Neural progenitor cell (in vitro differentiated cells): ENCODE measurements at regions not wholly inside any gene's neighbourhood (a gene's known extent, or its start where the extent isn't known, plus 50 kb on each side); places are given as distances from the start of the nearest gene placed in this dataset.
A peak's percentile ranks its signal among the peaks of the same experiment; 100 is the strongest.

Experiments
- DNase-seq: peaks from one replicate; pipeline ENCODE4 v3.0.0-alpha.2; 2016; ENCODE audit warnings: low spot score
- H2AFZ ChIP-seq: fragments of 200-600 bp; sonication (generic); replicated peaks from 2 replicates; pipeline ENCODE4 v1.6.1; 2016; ENCODE audit warnings: antibody characterized with exemption
- H3F3A ChIP-seq: fragments of 200-600 bp; sonication (generic); 2 replicates; pipeline ENCODE4 v1.6.1; 2016; ENCODE audit warnings: antibody characterized with exemption, low read depth
- H3K27ac ChIP-seq: fragments of 200-600 bp; sonication (generic); 2 replicates; pipeline ENCODE4 v1.5.1; 2016; ENCODE audit warnings: mild to moderate bottlenecking
- H3K27me3 ChIP-seq: fragments of 200-600 bp; sonication (generic); 2 replicates; pipeline ENCODE4 v1.6.1; 2016; ENCODE audit warnings: mild to moderate bottlenecking, moderate library complexity
- H3K36me3 ChIP-seq: fragments of 200-600 bp; sonication (generic); 2 replicates; pipeline ENCODE4 v1.5.1; 2016
- H3K4me1 ChIP-seq: fragments of 200-600 bp; sonication (generic); 2 replicates; pipeline ENCODE4 v1.6.1; 2016; ENCODE audit warnings: mixed run types
- H3K4me2 ChIP-seq: fragments of 200-600 bp; sonication (generic); 2 replicates; pipeline ENCODE4 v1.6.1; 2016
- H3K4me3 ChIP-seq: fragments of 200-600 bp; sonication (generic); 2 replicates; pipeline ENCODE4 v1.5.1; 2016
- H3K79me2 ChIP-seq: fragments of 200-600 bp; sonication (generic); 2 replicates; pipeline ENCODE4 v1.6.1; 2016; ENCODE audit warnings: low read depth
- H3K9ac ChIP-seq: fragments of 200-600 bp; sonication (generic); 2 replicates; pipeline ENCODE4 v1.6.1; 2016
- H3K9me3 ChIP-seq: fragments of 200-600 bp; sonication (generic); 2 replicates; pipeline ENCODE4 v1.5.1; 2016; ENCODE audit warnings: low read depth
- H4K20me1 ChIP-seq: fragments of 200-600 bp; sonication (generic); 2 replicates; pipeline ENCODE4 v1.6.1; 2016; ENCODE audit warnings: low read depth
- H3K27ac Mint-ChIP-seq: 3 replicates; pipeline ENCODE4 v1.8.0; 2021; ENCODE audit warnings: mixed read lengths
- H3K27me3 Mint-ChIP-seq: 2 replicates; pipeline ENCODE4 v1.8.0; 2022; ENCODE audit warnings: low read depth, mild to moderate bottlenecking, inconsistent platforms, moderate library complexity, mixed read lengths; ENCODE audit not compliant: insufficient read depth
- H3K36me3 Mint-ChIP-seq: 3 replicates; pipeline ENCODE4 v1.8.0; 2021; ENCODE audit warnings: mixed read lengths
- H3K4me1 Mint-ChIP-seq: 3 replicates; pipeline ENCODE4 v1.8.0; 2021; ENCODE audit warnings: mixed read lengths
- H3K4me3 Mint-ChIP-seq: 3 replicates; pipeline ENCODE4 v1.8.0; 2021; ENCODE audit warnings: mild to moderate bottlenecking, moderate library complexity, mixed read lengths
- H3K9me3 Mint-ChIP-seq: 3 replicates; pipeline ENCODE4 v1.8.0; 2020; ENCODE audit warnings: mixed read lengths
- CTCF ChIP-seq: fragments of 200-600 bp; sonication (generic); IDR thresholded peaks from 2 replicates; pipeline ENCODE4 v1.5.1; 2017; ENCODE audit warnings: antibody characterized with exemption, mild to moderate bottlenecking
- EZH2 ChIP-seq: fragments of 200-600 bp; sonication (generic); IDR thresholded peaks from 2 replicates; pipeline ENCODE4 v1.6.1; 2017; ENCODE audit warnings: antibody characterized with exemption, mild to moderate bottlenecking, moderate library complexity
- EZH2phosphoT487 ChIP-seq: fragments of 200-600 bp; sonication (generic); IDR thresholded peaks from 2 replicates; pipeline ENCODE4 v1.6.1; 2017; ENCODE audit warnings: antibody characterized with exemption

GRCh38 chr7:157488281-157488680 lies 151.5 kb downstream of the DNAJB6 start:
- Histone ChIP-seq H3K27me3 (peaks cover 14% of the 10 kb centered on the region), H3K9me3 (no peaks in the 10 kb centered on the region), H3K4me3 (no peak overlapping the region), H4K20me1 (no peaks in the 10 kb centered on the region), H3K79me2 (no peaks in the 10 kb centered on the region), H2AFZ (peak overlapping the region; percentile 42), H3K9ac (no peak overlapping the region), H3K4me2 (no peak overlapping the region), H3K36me3 (no peaks in the 10 kb centered on the region), H3F3A (no peaks in the 10 kb centered on the region), H3K27ac (no peak overlapping the region), H3K4me1 (no peaks in the 10 kb centered on the region)
- H3K4me3 Mint-ChIP-seq, result no peak overlapping the region
- peaks cover 12% of the 10 kb centered on the region for H3K27me3 Mint-ChIP-seq
- H3K36me3 Mint-ChIP-seq, result peaks cover 4% of the 10 kb centered on the region
- TF ChIP-seq EZH2 (no peak), EZH2phosphoT487 (no peak), CTCF (no peak)
- peaks cover 29% of the 10 kb centered on the region for H3K4me1 Mint-ChIP-seq
- H3K27ac Mint-ChIP-seq, result peak overlapping the region; percentile 86
- peaks cover 21% of the 10 kb centered on the region for H3K9me3 Mint-ChIP-seq
- no peak for DNase-seq

DNA sequence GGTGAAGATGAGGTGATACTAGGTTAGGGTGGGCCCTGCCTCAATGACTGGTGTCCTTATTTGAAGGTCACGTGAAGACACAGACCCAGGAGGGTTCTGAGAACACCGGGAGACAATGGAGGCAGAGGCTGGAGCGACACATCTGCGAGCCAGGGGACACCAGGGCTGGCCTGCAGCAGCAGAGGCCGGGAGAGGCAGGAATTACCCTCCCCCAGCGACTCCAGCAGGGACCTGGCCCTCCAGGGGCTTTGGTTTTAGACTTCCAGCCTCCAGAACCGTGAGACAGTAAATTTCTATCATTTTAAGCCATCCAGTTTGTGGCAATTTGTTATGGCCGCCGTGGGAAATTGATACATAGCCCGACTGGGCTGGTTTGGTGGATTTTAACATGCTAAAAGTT lies 152.2 kb downstream of the DNAJB6 start:
- H3K27me3 Mint-ChIP-seq, result peaks cover 16% of the 10 kb centered on the region
- peaks cover 21% of the 10 kb centered on the region for H3K9me3 Mint-ChIP-seq
- no peaks in the 10 kb centered on the region for H3K4me1 ChIP-seq
- H3K9me3 ChIP-seq, result no peaks in the 10 kb centered on the region
- TF ChIP-seq EZH2 (no peak), EZH2phosphoT487 (no peak)
- no peak overlapping the region for H3K4me3 Mint-ChIP-seq
- H3F3A ChIP-seq, result no peaks in the 10 kb centered on the region
- no peaks in the 10 kb centered on the region for H3K79me2 ChIP-seq
- H3K27ac Mint-ChIP-seq, result no peak overlapping the region
- peaks cover 4% of the 10 kb centered on the region for H3K36me3 Mint-ChIP-seq
- H2AFZ ChIP-seq, result no peak overlapping the region
- H3K4me2 ChIP-seq, result no peak overlapping the region
- no peaks in the 10 kb centered on the region for H3K36me3 ChIP-seq
- DNase-seq, result no peak
- H3K27me3 ChIP-seq, result peaks cover 15% of the 10 kb centered on the region
- no peak overlapping the region for H3K27ac ChIP-seq
- no peak overlapping the region for H3K9ac ChIP-seq
- no peaks in the 10 kb centered on the region for H4K20me1 ChIP-seq
- H3K4me3 ChIP-seq, result no peak overlapping the region
- H3K4me1 Mint-ChIP-seq, result peaks cover 29% of the 10 kb centered on the region
